ENCODE measurements at regions not wholly inside any gene's neighbourhood (a gene's known extent, or its start where the extent isn't known, plus 50 kb on each side); places are given as distances from the start of the nearest gene placed in this dataset.

DNA sequence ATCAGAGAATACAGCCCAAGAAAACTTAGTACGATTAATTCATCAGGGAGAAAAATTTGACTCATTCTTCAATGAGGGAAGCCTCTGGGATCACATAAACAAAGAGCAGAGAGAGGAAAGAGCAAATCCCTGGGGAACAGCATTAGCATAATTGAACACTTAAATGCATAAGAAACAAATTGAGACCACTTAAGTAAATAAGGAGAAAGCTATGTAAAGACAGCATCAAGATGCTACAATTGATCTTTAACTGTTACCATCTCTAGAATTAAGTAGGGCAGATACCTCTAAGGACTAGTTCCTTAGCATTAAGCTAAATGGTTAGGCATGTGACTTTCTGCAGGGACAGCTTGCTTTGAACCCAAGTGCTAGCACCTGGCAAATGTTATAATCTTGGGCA lies 265.1 kb upstream of the NEGR1 start:
- TF ChIP-seq POLR2A (IDR thresholded peaks at IDR 0.05; ENCODE audit: low read length): no peak
- TF ChIP-seq GATA1 (IDR thresholded peaks at IDR 0.05; ENCODE audit: low read depth, low read length): no peak

Measured in erythroblast (primary cell).